Psoas muscle (tissue), 7 donors: ENCODE measurements at regions not wholly inside any gene's neighbourhood (a gene's known extent, or its start where the extent isn't known, plus 50 kb on each side); places are given as distances from the start of the nearest gene placed in this dataset.

Experiments used
- ATAC-seq, 4 donors: fragments of 200-7000 bp; cut with Tn5 transposase; one replicate each; pipeline ENCODE4 v1.9.1; 2020; ENCODE audit warnings: moderate library complexity in 3 of 4, mild to moderate bottlenecking in 2 of 4
- DNase-seq, 2 donors: peaks; one replicate each; pipeline ENCODE4 v3.0.0-alpha.2; 2020
- H3K27ac ChIP-seq: fragments of 200-600 bp; one replicate; pipeline ENCODE4 v1.8.0; 2022
- H3K27me3 ChIP-seq, 3 donors: fragments of 200-600 bp in 1 of 3; one replicate each; pipeline versions ENCODE4 v1.6.1 to v1.8.0; 2013 to 2022; ENCODE audit warnings: low read length in 2 of 3, mild to moderate bottlenecking in 2 of 3, moderate library complexity in 1 of 3; ENCODE audit not compliant: insufficient read depth in 3 of 3
- H3K36me3 ChIP-seq, 2 donors: fragments of 200-600 bp in 1 of 2; one replicate each; pipeline versions ENCODE4 v1.6.1 to v1.8.0; 2013 to 2022; ENCODE audit warnings: low read depth in 1 of 2, mild to moderate bottlenecking in 1 of 2, moderate library complexity in 1 of 2; ENCODE audit not compliant: insufficient read depth in 1 of 2
- H3K4me1 ChIP-seq: fragments of 200-600 bp; one replicate; pipeline ENCODE4 v1.8.0; 2022
- H3K4me3 ChIP-seq: fragments of 200-600 bp; one replicate; pipeline ENCODE4 v1.8.0; 2022; ENCODE audit warnings: mild to moderate bottlenecking
- H3K9me3 ChIP-seq: fragments of 200-600 bp; one replicate; pipeline ENCODE4 v1.8.0; 2022
- WGBS, 3 donors: extraction: QIAGEN DNeasy Blood & Tissue Kit; methylation state at CpG; one replicate each; pipeline versions ENCODE4 v1.1.6 to v1.1.7; 2013; 5-methylcytosine and 5-hydroxymethylcytosine counted together
- intact Hi-C, 2 donors: fragments of 100-400 bp; cut with DNase I; formaldehyde crosslinking; loops; one replicate each; pipeline versions ENCODE4 v1.11.0 to v1.14.2; 2022
- TF ChIP-seq, protein P1 (sequence below): fragments of 200-600 bp; IDR thresholded peaks from one replicate; pipeline ENCODE4 v1.8.0; 2022; ENCODE audit warnings: antibody characterized with exemption
- donor health status: healthy with polysubstance abuse.
- donor health status: DM: no; HTN: no; CAD: no; lungs with moderate emphysema.
- donor health status: Bipolar disorder and iron deficiency.
- donor health status: healthy.
- donor health status: DM: yes; HTN: yes; CAD: no.
- donor health status: DM: no; HTN: no; CAD: no.
- donor health status: DM: yes; HTN: yes; CAD: no.

DNA sequence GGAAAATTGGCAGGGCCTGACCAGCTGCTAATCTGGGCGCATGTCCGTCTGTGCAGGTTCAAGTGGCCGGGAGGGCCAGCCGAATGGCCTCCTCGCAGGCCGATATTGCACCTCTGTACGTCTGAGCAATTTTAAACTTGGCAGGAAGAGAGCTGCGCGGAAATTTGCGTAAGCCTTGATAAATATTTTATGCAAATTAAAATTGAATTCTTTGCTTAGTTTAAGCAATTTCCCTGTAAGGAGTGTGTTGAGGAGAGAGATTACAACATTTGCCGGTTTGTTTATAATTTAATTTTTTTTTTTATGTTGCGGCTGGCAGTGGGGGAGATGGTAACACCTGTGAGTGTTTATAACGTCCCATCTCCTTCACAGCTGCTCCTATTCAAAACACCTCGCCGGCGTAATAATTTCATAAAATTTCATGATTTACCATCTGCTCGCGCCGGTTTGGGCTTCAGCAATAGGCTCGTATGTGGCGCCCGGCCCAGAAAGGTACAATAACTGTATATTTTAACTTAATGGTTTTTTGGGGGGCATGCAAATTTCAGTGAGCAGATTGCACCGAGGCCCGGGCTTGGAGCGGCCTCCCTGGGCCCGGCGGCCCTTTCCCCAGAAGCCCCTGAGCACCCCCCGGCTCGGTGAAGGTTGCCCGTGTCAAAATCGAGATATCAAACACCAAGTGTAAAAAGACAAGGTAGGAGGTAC is 269.4 kb upstream of the MVB12B start:
- Histone ChIP-seq H3K4me1 (no peaks in the 10 kb centered on the region), H3K27me3 (peaks cover 0 to 69% (median 15%) of the 10 kb centered on the region in 3 donors), H3K36me3 (no peaks in the 10 kb centered on the region), H3K27ac (no peak overlapping the region), H3K4me3 (no peak overlapping the region), H3K9me3 (no peaks in the 10 kb centered on the region)
- DNase-seq (no peak), ATAC-seq (no peak)
- 52 to 56% (median 53%) methylated on average over 31 of the region's 31 CpGs for WGBS, 3 donors
- intact Hi-C loops: no loop called here
- TF ChIP-seq, protein P1, sequence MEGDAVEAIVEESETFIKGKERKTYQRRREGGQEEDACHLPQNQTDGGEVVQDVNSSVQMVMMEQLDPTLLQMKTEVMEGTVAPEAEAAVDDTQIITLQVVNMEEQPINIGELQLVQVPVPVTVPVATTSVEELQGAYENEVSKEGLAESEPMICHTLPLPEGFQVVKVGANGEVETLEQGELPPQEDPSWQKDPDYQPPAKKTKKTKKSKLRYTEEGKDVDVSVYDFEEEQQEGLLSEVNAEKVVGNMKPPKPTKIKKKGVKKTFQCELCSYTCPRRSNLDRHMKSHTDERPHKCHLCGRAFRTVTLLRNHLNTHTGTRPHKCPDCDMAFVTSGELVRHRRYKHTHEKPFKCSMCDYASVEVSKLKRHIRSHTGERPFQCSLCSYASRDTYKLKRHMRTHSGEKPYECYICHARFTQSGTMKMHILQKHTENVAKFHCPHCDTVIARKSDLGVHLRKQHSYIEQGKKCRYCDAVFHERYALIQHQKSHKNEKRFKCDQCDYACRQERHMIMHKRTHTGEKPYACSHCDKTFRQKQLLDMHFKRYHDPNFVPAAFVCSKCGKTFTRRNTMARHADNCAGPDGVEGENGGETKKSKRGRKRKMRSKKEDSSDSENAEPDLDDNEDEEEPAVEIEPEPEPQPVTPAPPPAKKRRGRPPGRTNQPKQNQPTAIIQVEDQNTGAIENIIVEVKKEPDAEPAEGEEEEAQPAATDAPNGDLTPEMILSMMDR: no peak

DNA sequence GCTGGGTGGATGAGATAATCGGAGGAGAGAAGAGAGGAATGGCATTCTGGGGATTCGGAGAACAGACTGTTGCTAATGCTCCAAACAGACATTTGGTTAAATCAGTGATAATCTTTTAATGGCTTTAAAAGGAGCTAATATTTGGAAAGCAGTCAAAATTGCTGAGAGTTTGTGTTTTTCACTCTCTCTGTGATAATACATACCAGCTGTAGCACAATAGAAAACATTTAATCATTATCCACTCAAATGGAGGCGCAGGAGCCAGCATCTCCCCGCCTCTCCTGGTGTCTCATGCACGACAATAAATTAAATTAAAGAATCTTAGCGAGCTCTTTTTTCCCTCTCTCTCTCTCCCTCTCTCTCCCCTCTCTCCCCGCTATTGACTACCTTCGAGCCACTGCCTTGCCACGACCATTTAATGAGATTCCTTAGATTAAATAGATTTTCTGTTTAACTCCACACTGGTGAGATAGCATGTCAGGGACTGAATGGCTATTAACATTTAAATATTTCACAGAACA is 268.6 kb upstream of the MVB12B start:
- Histone ChIP-seq H3K4me1 (no peaks in the 10 kb centered on the region), H3K4me3 (no peak overlapping the region), H3K27ac (no peak overlapping the region), H3K27me3 (peaks cover 0 to 65% (median 19%) of the 10 kb centered on the region in 3 donors), H3K36me3 (no peaks in the 10 kb centered on the region), H3K9me3 (peaks cover 3% of the 10 kb centered on the region)
- no peak for ATAC-seq
- no peak for DNase-seq
- intact Hi-C loops: no loop called here
- TF ChIP-seq, protein P1: no peak
- WGBS, 3 donors: 26 to 35% (median 30%) methylated on average over 9 of the region's 9 CpGs

DNA sequence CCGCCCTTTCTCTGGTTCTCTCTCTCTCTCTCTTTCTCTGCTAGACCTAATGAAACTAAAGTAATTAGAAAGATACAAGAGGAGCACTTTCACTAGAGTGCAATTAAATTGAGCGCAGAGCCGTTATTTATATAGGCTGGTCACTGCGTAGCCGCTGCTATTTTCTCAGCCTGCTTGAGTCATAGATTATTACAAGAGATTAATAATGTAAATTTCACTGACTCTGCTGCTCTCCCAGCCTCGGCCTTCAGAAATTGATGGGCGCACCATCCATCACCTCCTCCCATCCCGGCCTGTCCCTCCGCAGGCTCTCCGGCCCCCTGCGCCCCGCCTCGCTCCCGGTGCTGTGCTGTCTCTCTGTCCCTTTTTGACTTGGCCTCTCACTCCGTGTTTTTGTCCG is 268.0 kb upstream of the MVB12B start:
- WGBS, 3 donors: 76 to 83% (median 81%) methylated on average over 16 of the region's 16 CpGs
- H3K4me3 ChIP-seq: no peak overlapping the region
- H3K27me3 ChIP-seq: peaks cover 0 to 61% (median 19%) of the 10 kb centered on the region in 3 donors
- TF ChIP-seq, protein P1: no peak
- no peak overlapping the region for H3K27ac ChIP-seq
- no peaks in the 10 kb centered on the region for H3K36me3 ChIP-seq
- DNase-seq: no peak
- H3K4me1 ChIP-seq: no peaks in the 10 kb centered on the region
- ATAC-seq: no peak
- intact Hi-C loops: no loop called here
- H3K9me3 ChIP-seq: peaks cover 4% of the 10 kb centered on the region

DNA sequence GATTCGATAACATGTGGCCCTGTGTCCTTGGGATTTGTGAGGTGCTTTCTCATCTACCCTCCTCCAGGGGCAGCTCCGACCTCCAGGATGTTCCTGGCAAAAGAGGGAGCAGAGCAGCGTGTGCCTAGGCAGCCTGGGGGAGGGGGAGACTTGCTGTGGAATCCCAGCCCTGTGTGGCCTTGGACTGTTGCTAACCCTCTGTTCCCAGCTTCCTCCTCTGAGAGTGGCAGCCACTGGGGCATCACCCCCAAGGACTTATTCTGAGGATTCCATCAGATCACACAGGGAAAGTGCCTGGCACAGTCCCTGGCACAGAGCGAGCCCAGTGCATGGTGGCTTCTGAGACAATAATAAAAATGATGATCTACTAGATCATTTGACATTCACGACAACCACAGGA is 265.1 kb upstream of the MVB12B start:
- Histone ChIP-seq H3K4me3 (no peak overlapping the region), H3K27me3 (peaks cover 0 to 44% (median 15%) of the 10 kb centered on the region in 3 donors), H3K4me1 (no peaks in the 10 kb centered on the region), H3K27ac (no peak overlapping the region), H3K9me3 (peaks cover 4% of the 10 kb centered on the region), H3K36me3 (no peaks in the 10 kb centered on the region)
- TF ChIP-seq, protein P1: no peak
- ATAC-seq (no peak), DNase-seq (no peak)
- intact Hi-C loops: no loop called here
- WGBS, 3 donors: 55 to 65% (median 56%) methylated on average over 5 of the region's 5 CpGs
